HEK293 (cell line): ENCODE measurements at regions not wholly inside any gene's neighbourhood (a gene's known extent, or its start where the extent isn't known, plus 50 kb on each side); places are given as distances from the start of the nearest gene placed in this dataset.

Source experiments
- CTCF ChIA-PET: fragments of 350-600 bp; formaldehyde crosslinking; extraction: SDS; loops from one replicate; lab custom pipeline; 2021; ENCODE audit warnings: antibody characterized with exemption; lab: Yijun Ruan, JAX
- POLR2A ChIA-PET: fragments of 300-600 bp; formaldehyde crosslinking; extraction: SDS; loops from one replicate; lab custom pipeline; 2020; ENCODE audit warnings: antibody characterized with exemption, inconsistent platforms; lab: Yijun Ruan, JAX
- H3K27ac ChIP-seq: fragments of 200-500 bp; sonication (Bioruptor generic); 2 replicates; pipeline ENCODE4 v1.5.1; 2014; ENCODE audit warnings: low read depth, low read length, control low read depth, inconsistent platforms; ENCODE audit errors: extremely low read depth
- H3K36me3 ChIP-seq, 2 experiments: fragments of 200-500 bp in 1 of 2; sonication (Bioruptor generic) in 1 of 2; 1 replicate in 1 of 2; 2 replicates in 1 of 2; pipeline ENCODE4 v1.5.1; 2014 to 2017; ENCODE audit warnings: inconsistent platforms in 2 of 2, low read length in 2 of 2; ENCODE audit not compliant: control insufficient read depth in 2 of 2, insufficient read depth in 1 of 2
- H3K4me1 ChIP-seq: fragments of 200-500 bp; sonication (Bioruptor generic); 2 replicates; pipeline ENCODE4 v1.5.1; 2014; ENCODE audit warnings: mild to moderate bottlenecking, low read length, inconsistent platforms; ENCODE audit not compliant: control insufficient read depth, insufficient read depth
- H3K4me3 ChIP-seq: 2 replicates; pipeline ENCODE4 v1.5.1; 2011; ENCODE audit warnings: low read depth, mild to moderate bottlenecking, control low read depth, low read length, moderate library complexity
- H3K9me3 ChIP-seq: fragments of 200-500 bp; sonication (Bioruptor generic); 2 replicates; pipeline ENCODE4 v1.5.1; 2014; ENCODE audit warnings: low read depth, low read length, inconsistent platforms; ENCODE audit not compliant: control insufficient read depth, insufficient read depth
- ATF2 ChIP-seq: fragments of 450-650 bp; formaldehyde crosslinking; IDR thresholded peaks from 2 replicates; pipeline ENCODE4 v1.5.1; 2016; ENCODE audit warnings: missing biosample characterization, missing genetic modification characterization, low read depth
- GFI1B ChIP-seq: fragments of 450-650 bp; formaldehyde crosslinking; IDR thresholded peaks from 2 replicates; pipeline ENCODE4 v1.5.1; 2016; ENCODE audit warnings: missing biosample characterization, missing genetic modification characterization
- SP2 ChIP-seq: fragments of 450-650 bp; formaldehyde crosslinking; IDR thresholded peaks from 2 replicates; pipeline ENCODE4 v1.5.1; 2016; ENCODE audit warnings: missing biosample characterization, missing genetic modification characterization
- ZBTB17 ChIP-seq: fragments of 450-650 bp; formaldehyde crosslinking; IDR thresholded peaks from 2 replicates; pipeline ENCODE4 v1.5.1; 2016; ENCODE audit warnings: missing biosample characterization, missing genetic modification characterization
- ZFP3 ChIP-seq: fragments of 450-650 bp; formaldehyde crosslinking; IDR thresholded peaks from 2 replicates; pipeline ENCODE4 v1.5.1; 2016; ENCODE audit warnings: low read depth, missing biosample characterization, missing genetic modification characterization
- ZNF114 ChIP-seq: fragments of 450-650 bp; formaldehyde crosslinking; IDR thresholded peaks from 2 replicates; pipeline ENCODE4 v1.5.0; 2017; ENCODE audit warnings: missing biosample characterization, missing genetic modification characterization
- ZNF140 ChIP-seq: fragments of 450-650 bp; formaldehyde crosslinking; IDR thresholded peaks from 2 replicates; pipeline ENCODE4 v1.5.1; 2016; ENCODE audit warnings: missing biosample characterization, missing genetic modification characterization
- ZNF155 ChIP-seq: fragments of 450-650 bp; formaldehyde crosslinking; IDR thresholded peaks from 2 replicates; pipeline ENCODE4 v1.5.1; 2016; ENCODE audit warnings: missing biosample characterization, missing genetic modification characterization
- ZNF174 ChIP-seq: fragments of 450-650 bp; formaldehyde crosslinking; IDR thresholded peaks from 2 replicates; pipeline ENCODE4 v1.5.0; 2017; ENCODE audit warnings: missing biosample characterization, mild to moderate bottlenecking, missing genetic modification characterization
- ZNF184 ChIP-seq: fragments of 450-650 bp; IDR thresholded peaks from 2 replicates; pipeline ENCODE4 v1.5.1; 2018; ENCODE audit warnings: missing biosample characterization, mild to moderate bottlenecking, missing genetic modification characterization
- ZNF211 ChIP-seq: fragments of 450-650 bp; formaldehyde crosslinking; IDR thresholded peaks from 2 replicates; pipeline ENCODE4 v1.5.1; 2016; ENCODE audit warnings: low read depth, missing biosample characterization, missing genetic modification characterization
- ZNF366 ChIP-seq: fragments of 450-650 bp; formaldehyde crosslinking; conservative IDR thresholded peaks from 2 replicates; pipeline ENCODE4 v1.5.1; 2016; ENCODE audit warnings: missing biosample characterization, missing genetic modification characterization
- ZNF544 ChIP-seq: fragments of 450-650 bp; formaldehyde crosslinking; IDR thresholded peaks from 2 replicates; pipeline ENCODE4 v1.5.0; 2017; ENCODE audit warnings: missing biosample characterization, missing genetic modification characterization
- ZNF596 ChIP-seq: fragments of 450-650 bp; IDR thresholded peaks from 2 replicates; pipeline ENCODE4 v1.5.0; 2018; ENCODE audit warnings: missing biosample characterization, mild to moderate bottlenecking, missing genetic modification characterization, moderate library complexity
- ZNF645 ChIP-seq: fragments of 450-650 bp; formaldehyde crosslinking; IDR thresholded peaks from 2 replicates; pipeline ENCODE4; 2016; ENCODE audit warnings: missing biosample characterization, missing genetic modification characterization
- ZNF76 ChIP-seq: fragments of 450-650 bp; formaldehyde crosslinking; IDR thresholded peaks from 2 replicates; pipeline ENCODE4; 2016; ENCODE audit warnings: low read depth, missing biosample characterization, missing genetic modification characterization, borderline replicate concordance
- ZNF830 ChIP-seq: fragments of 450-650 bp; IDR thresholded peaks from 2 replicates; pipeline ENCODE4 v1.5.0; 2018; ENCODE audit warnings: missing biosample characterization, missing genetic modification characterization, low read depth, mild to moderate bottlenecking, moderate library complexity
- ZSCAN18 ChIP-seq: fragments of 450-650 bp; formaldehyde crosslinking; IDR thresholded peaks from 2 replicates; pipeline ENCODE4 v1.5.1; 2016; ENCODE audit warnings: missing biosample characterization, missing genetic modification characterization
- ZSCAN4 ChIP-seq: fragments of 450-650 bp; formaldehyde crosslinking; IDR thresholded peaks from 2 replicates; pipeline ENCODE4 v1.5.1; 2017; ENCODE audit warnings: missing biosample characterization, missing genetic modification characterization
- TF ChIP-seq, protein P1 (sequence below): fragments of 450-650 bp; formaldehyde crosslinking; conservative IDR thresholded peaks from 2 replicates; pipeline ENCODE4 v1.5.1; 2016; ENCODE audit warnings: low read depth, missing biosample characterization, missing genetic modification characterization
- TF ChIP-seq, protein P2 (sequence below): fragments of 450-650 bp; formaldehyde crosslinking; IDR thresholded peaks from 2 replicates; pipeline ENCODE4 v1.5.1; 2016; ENCODE audit warnings: missing biosample characterization, missing genetic modification characterization

DNA sequence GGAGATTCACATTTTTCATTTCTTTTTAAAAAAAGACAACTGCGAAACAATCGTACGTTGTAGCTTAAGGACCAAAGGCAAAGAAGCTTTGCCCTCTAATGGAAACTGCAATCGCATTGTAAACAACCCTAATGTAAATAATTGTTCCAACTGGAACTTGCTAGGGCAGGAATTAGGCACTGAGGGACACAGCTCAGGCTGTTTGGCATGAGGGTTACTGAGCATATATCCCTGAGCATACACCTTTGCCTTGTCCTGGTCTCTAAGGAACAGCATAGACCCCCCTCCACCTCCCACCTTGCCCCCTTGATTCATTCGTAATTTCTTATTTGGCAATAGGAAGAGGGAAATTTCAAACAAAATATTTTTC lies 396.4 kb downstream of the LNPK start:
- Histone ChIP-seq H3K4me1 (no peaks in the 10 kb centered on the region), H3K36me3 (no peaks in the 10 kb centered on the region), H3K9me3 (no peaks in the 10 kb centered on the region), H3K27ac (no peak overlapping the region), H3K4me3 (no peak overlapping the region)
- POLR2A ChIA-PET, result no interaction called here
- CTCF ChIA-PET, result interaction anchor here (0.6 kb wide), 1 partner anchor 16 kb away, joined by 3 read pairs; no protein-coding TSS in a partner anchor
- TF ChIP-seq ZNF174 (tag by site-specific recombination) (no peak), ZSCAN18 (tag by site-specific recombination) (no peak), ZNF596 (tag by site-specific recombination) (no peak), ZNF544 (tag by site-specific recombination) (no peak), ZNF366 (tag by site-specific recombination) (no peak), ZNF140 (no peak), ZNF830 (tag by site-specific recombination) (no peak), ZBTB17 (no peak), ZNF114 (tag by site-specific recombination) (no peak), GFI1B (tag by site-specific recombination) (no peak)
- TF ChIP-seq, all 188 proteins: peak for 0

- Histone ChIP-seq H3K36me3 (no peaks in the 10 kb centered on the region), H3K27ac (no peak overlapping the region), H3K4me3 (no peak overlapping the region), H3K9me3 (no peaks in the 10 kb centered on the region), H3K4me1 (no peaks in the 10 kb centered on the region; the same call in 1 of the 2 replicates)
- ChIA-PET CTCF (interaction anchor here (0.5 kb wide), 1 partner anchor 1624 kb away, joined by 3 read pairs; no protein-coding TSS in a partner anchor), POLR2A (interaction anchor here (0.6 kb wide), 1 partner anchor 495 kb away, joined by 9 read pairs; no protein-coding TSS in a partner anchor)
- TF ChIP-seq, protein P1, sequence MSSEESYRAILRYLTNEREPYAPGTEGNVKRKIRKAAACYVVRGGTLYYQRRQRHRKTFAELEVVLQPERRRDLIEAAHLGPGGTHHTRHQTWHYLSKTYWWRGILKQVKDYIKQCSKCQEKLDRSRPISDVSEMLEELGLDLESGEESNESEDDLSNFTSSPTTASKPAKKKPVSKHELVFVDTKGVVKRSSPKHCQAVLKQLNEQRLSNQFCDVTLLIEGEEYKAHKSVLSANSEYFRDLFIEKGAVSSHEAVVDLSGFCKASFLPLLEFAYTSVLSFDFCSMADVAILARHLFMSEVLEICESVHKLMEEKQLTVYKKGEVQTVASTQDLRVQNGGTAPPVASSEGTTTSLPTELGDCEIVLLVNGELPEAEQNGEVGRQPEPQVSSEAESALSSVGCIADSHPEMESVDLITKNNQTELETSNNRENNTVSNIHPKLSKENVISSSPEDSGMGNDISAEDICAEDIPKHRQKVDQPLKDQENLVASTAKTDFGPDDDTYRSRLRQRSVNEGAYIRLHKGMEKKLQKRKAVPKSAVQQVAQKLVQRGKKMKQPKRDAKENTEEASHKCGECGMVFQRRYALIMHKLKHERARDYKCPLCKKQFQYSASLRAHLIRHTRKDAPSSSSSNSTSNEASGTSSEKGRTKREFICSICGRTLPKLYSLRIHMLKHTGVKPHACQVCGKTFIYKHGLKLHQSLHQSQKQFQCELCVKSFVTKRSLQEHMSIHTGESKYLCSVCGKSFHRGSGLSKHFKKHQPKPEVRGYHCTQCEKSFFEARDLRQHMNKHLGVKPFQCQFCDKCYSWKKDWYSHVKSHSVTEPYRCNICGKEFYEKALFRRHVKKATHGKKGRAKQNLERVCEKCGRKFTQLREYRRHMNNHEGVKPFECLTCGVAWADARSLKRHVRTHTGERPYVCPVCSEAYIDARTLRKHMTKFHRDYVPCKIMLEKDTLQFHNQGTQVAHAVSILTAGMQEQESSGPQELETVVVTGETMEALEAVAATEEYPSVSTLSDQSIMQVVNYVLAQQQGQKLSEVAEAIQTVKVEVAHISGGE (tag by site-specific recombination), result no peak
- no peak for TF ChIP-seq SP2 (tag by site-specific recombination)
- TF ChIP-seq ZNF76 (tag by site-specific recombination), result no peak
- TF ChIP-seq ZFP3 (tag by site-specific recombination), result no peak
- TF ChIP-seq, protein P2, sequence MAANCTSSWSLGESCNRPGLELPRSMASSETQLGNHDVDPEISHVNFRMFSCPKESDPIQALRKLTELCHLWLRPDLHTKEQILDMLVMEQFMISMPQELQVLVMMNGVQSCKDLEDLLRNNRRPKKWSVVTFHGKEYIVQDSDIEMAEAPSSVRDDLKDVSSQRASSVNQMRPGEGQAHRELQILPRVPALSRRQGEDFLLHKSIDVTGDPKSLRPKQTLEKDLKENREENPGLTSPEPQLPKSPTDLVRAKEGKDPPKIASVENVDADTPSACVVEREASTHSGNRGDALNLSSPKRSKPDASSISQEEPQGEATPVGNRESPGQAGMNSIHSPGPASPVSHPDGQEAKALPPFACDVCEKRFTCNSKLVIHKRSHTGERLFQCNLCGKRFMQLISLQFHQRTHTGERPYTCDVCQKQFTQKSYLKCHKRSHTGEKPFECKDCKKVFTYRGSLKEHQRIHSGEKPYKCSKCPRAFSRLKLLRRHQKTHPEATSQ, result no peak
- TF ChIP-seq ZNF155 (tag by site-specific recombination), result no peak
- TF ChIP-seq ZNF645 (tag by site-specific recombination), result no peak
- no peak for TF ChIP-seq ZNF184 (tag by site-specific recombination)
- TF ChIP-seq ZNF211 (tag by site-specific recombination), result no peak
- TF ChIP-seq ZSCAN4, result no peak
- TF ChIP-seq ATF2, result no peak
Measured at GRCh38 chr2:175601969-175602368, 400.1 kb downstream of the LNPK start.
